HCT116 (cell line): ENCODE measurements at regions not wholly inside any gene's neighbourhood (a gene's known extent, or its start where the extent isn't known, plus 50 kb on each side); places are given as distances from the start of the nearest gene placed in this dataset.

Experiments
- ATAC-seq: fragments of 200-7000 bp; cut with Tn5 transposase; 2 replicates; pipeline ENCODE4 v1.9.1; 2020; ENCODE audit warnings: mild to moderate bottlenecking, moderate library complexity
- BruUV-seq: library from RNA; stranded (reverse); fragments of 400-500 nt; replicated peaks from 2 replicates; lab custom pipeline; 2021; lab: Mats Ljungman, UMichigan
- CTCF ChIA-PET: fragments of 300-600 bp; sonication (Branson Sonifier 250); formaldehyde crosslinking; loops from one replicate; lab custom pipeline; 2021; ENCODE audit warnings: antibody characterized with exemption; lab: Charles Lee
- POLR2A ChIA-PET: fragments of 300-600, 350-600 bp; sonication (Branson Sonifier 250); formaldehyde crosslinking; loops from one replicate; lab custom pipeline; 2021; ENCODE audit warnings: antibody characterized with exemption; lab: Charles Lee
- RAD21 ChIA-PET, 2 experiments: fragments of 300-600 bp; sonication (Branson Sonifier 250); formaldehyde crosslinking; loops; one replicate each; lab custom pipeline; 2023; ENCODE audit warnings: low total read pairs in 2 of 2; ENCODE audit not compliant: uncharacterized antibody in 2 of 2, unreplicated experiment in 2 of 2, low non-redundant PET in 1 of 2; lab: Charles Lee
- DNase-seq: peaks from one replicate; pipeline ENCODE4 v3.0.0-alpha.2; 2010; ENCODE audit warnings: low read depth, low spot score
- H2AFZ ChIP-seq: fragments of 200-600 bp; shearing (Covaris generic), sonication (generic); 2 replicates; pipeline ENCODE4 v1.6.1; 2017; ENCODE audit warnings: low read depth, mixed run types, mixed read lengths, antibody characterized with exemption, low read length; ENCODE audit not compliant: poor library complexity, severe bottlenecking
- H3K27ac ChIP-seq: 2 replicates; pipeline ENCODE4 v1.5.1; 2012; ENCODE audit warnings: low read depth, low read length
- H3K27me3 ChIP-seq: fragments of 200-600 bp; sonication (generic); 2 replicates; pipeline ENCODE4 v1.6.1; 2016; ENCODE audit warnings: mixed run types, low read length, mixed read lengths; ENCODE audit not compliant: insufficient read depth
- H3K36me3 ChIP-seq, 2 experiments: fragments of 200-500 bp in 1 of 2; fragments of 200-600 bp in 1 of 2; sonication (Bioruptor generic) in 1 of 2; sonication (generic) in 1 of 2; 2 replicates each; pipeline versions ENCODE4 v1.5.1 to v1.6.1; 2014 to 2016; ENCODE audit warnings: low read length in 2 of 2, inconsistent platforms in 1 of 2, mixed read lengths in 1 of 2, mixed run types in 1 of 2; ENCODE audit not compliant: insufficient read depth in 2 of 2, control insufficient read depth in 1 of 2
- H3K4me1 ChIP-seq, 2 experiments: fragments of 200-600 bp in 1 of 2; sonication (generic) in 1 of 2; 2 replicates each; pipeline versions ENCODE4 v1.5.1 to v1.6.1; 2012 to 2017; ENCODE audit warnings: low read length in 2 of 2, inconsistent platforms in 1 of 2, mild to moderate bottlenecking in 1 of 2, mixed read lengths in 1 of 2, mixed run types in 1 of 2, moderate library complexity in 1 of 2; ENCODE audit not compliant: insufficient read depth in 2 of 2, control insufficient read depth in 1 of 2
- H3K4me2 ChIP-seq: fragments of 200-600 bp; sonication (generic); 2 replicates; pipeline ENCODE4 v1.6.1; 2017; ENCODE audit warnings: mixed run types, low read length, mixed read lengths
- H3K4me3 ChIP-seq, 2 experiments: fragments of 200-600 bp in 1 of 2; sonication (generic) in 1 of 2; replicated peaks in 1 of 2; 2 replicates each; pipeline ENCODE4 v1.5.1; 2011 to 2016; ENCODE audit warnings: low read length in 2 of 2, control low read depth in 1 of 2, low read depth in 1 of 2, mild to moderate bottlenecking in 1 of 2, mixed read lengths in 1 of 2, mixed run types in 1 of 2
- H3K79me2 ChIP-seq: fragments of 200-600 bp; sonication (generic); 2 replicates; pipeline ENCODE4 v1.6.1; 2017; ENCODE audit warnings: mild to moderate bottlenecking, mixed run types, low read length, moderate library complexity, mixed read lengths; ENCODE audit not compliant: insufficient read depth
- H3K9ac ChIP-seq: fragments of 200-600 bp; sonication (generic); 2 replicates; pipeline ENCODE4 v1.6.1; 2016; ENCODE audit warnings: low read length, mixed read lengths
- H3K9me2 ChIP-seq: fragments of 200-600 bp; sonication (generic), shearing (Covaris generic); 2 replicates; pipeline ENCODE4 v1.6.1; 2017; ENCODE audit warnings: mixed run types, mild to moderate bottlenecking, moderate library complexity; ENCODE audit not compliant: insufficient read depth
- H3K9me3 ChIP-seq, 2 experiments: fragments of 200-500 bp in 1 of 2; fragments of 200-600 bp in 1 of 2; sonication (Bioruptor generic) in 1 of 2; sonication (generic) in 1 of 2; 2 replicates each; pipeline ENCODE4 v1.6.1; 2014 to 2017; ENCODE audit warnings: low read length in 2 of 2, mixed read lengths in 2 of 2, inconsistent platforms in 1 of 2, low read depth in 1 of 2, mild to moderate bottlenecking in 1 of 2, mixed run types in 1 of 2, moderate library complexity in 1 of 2; ENCODE audit not compliant: control insufficient read depth in 1 of 2, insufficient read depth in 1 of 2
- H4K20me1 ChIP-seq: fragments of 200-600 bp; sonication (generic), shearing (Covaris generic); 2 replicates; pipeline ENCODE4 v1.6.1; 2017; ENCODE audit warnings: mixed run types, mild to moderate bottlenecking, moderate library complexity; ENCODE audit not compliant: insufficient read depth
- ATF3 ChIP-seq: IDR thresholded peaks from 2 replicates; pipeline ENCODE4 v1.6.1; 2012
- CBX3 ChIP-seq: IDR thresholded peaks from 2 replicates; pipeline ENCODE4 v1.6.1; 2012; ENCODE audit warnings: low read depth
- CTCF ChIP-seq, 3 experiments: fragments of 200-600 bp in 1 of 3; sonication (generic) in 1 of 3; IDR thresholded peaks in 2 of 3; conservative IDR thresholded peaks in 1 of 3; 2 replicates each; pipeline ENCODE4 v1.5.1; 2012 to 2017; ENCODE audit warnings: low read depth in 2 of 3, low read length in 2 of 3, antibody characterized with exemption in 1 of 3, borderline replicate concordance in 1 of 3, control low read depth in 1 of 3, mild to moderate bottlenecking in 1 of 3, mixed read lengths in 1 of 3, mixed run types in 1 of 3, moderate library complexity in 1 of 3; ENCODE audit not compliant: insufficient read depth in 1 of 3
- ELF1 ChIP-seq: IDR thresholded peaks from 2 replicates; pipeline ENCODE4 v1.6.1; 2012; ENCODE audit warnings: low read depth, borderline replicate concordance
- EZH2phosphoT487 ChIP-seq: fragments of 200-600 bp; IDR thresholded peaks from 2 replicates; pipeline ENCODE4 v1.6.1; 2018; ENCODE audit warnings: antibody characterized with exemption, borderline replicate concordance
- MAX ChIP-seq: IDR thresholded peaks from 2 replicates; pipeline ENCODE4 v1.6.1; 2012
- RAD21 ChIP-seq: IDR thresholded peaks from 2 replicates; pipeline ENCODE4 v1.6.1; 2012; ENCODE audit warnings: low read depth, mild to moderate bottlenecking
- TCF7L2 ChIP-seq: IDR thresholded peaks from 2 replicates; pipeline ENCODE4 v1.7.0; 2011; ENCODE audit warnings: borderline replicate concordance, inconsistent platforms; ENCODE audit not compliant: insufficient read depth, insufficient read length; ENCODE audit errors: extremely low read depth
- YY1 ChIP-seq: IDR thresholded peaks from 2 replicates; pipeline ENCODE4 v1.6.1; 2011; ENCODE audit warnings: low read length, low read depth, moderate library complexity, mild to moderate bottlenecking; ENCODE audit not compliant: insufficient replicate concordance; ENCODE audit errors: extremely low read depth
- intact Hi-C: fragments of 100-400 bp; cut with micrococcal nuclease; formaldehyde crosslinking; loops from 2 replicates; pipeline ENCODE4 v1.10.0; 2022

GRCh38 chr15:95902606-95903005, 427.9 kb upstream of the NR2F2 start:
- ChIA-PET CTCF (no interaction called here), RAD21 (no interaction called here)

More at GRCh38 chr15:95902606-95903005, 427.9 kb upstream of the NR2F2 start:
- no TSS peak for BruUV-seq
- Histone ChIP-seq H4K20me1 (no peaks in the 10 kb centered on the region), H2AFZ (no peak overlapping the region), H3K4me1 (no peaks in the 10 kb centered on the region), H3K4me3 (no peak overlapping the region), H3K4me2 (no peak overlapping the region), H3K9me2 (no peaks in the 10 kb centered on the region), H3K9me3 (no peaks in the 10 kb centered on the region), H3K79me2 (no peaks in the 10 kb centered on the region), H3K27ac (no peak overlapping the region), H3K27me3 (no peaks in the 10 kb centered on the region), H3K36me3 (no peaks in the 10 kb centered on the region), H3K9ac (no peak overlapping the region)
- intact Hi-C loops: no loop called here
- no peak for TF ChIP-seq CBX3
- no peak for TF ChIP-seq RAD21
- TF ChIP-seq EZH2phosphoT487: no peak
- TF ChIP-seq TCF7L2: no peak
- no peak for TF ChIP-seq ELF1
- no peak for TF ChIP-seq YY1
- no peak for TF ChIP-seq ATF3
- TF ChIP-seq CTCF (IDR thresholded peaks at IDR 0.05 in 2 of 3, conservative IDR thresholded peaks at IDR 0.05 in 1 of 3; ENCODE audit: borderline replicate concordance in 1 of 3, insufficient read depth in 1 of 3, low read depth in 2 of 3, low read length in 2 of 3): no peak
- no peak for TF ChIP-seq MAX
- POLR2A ChIA-PET: no interaction called here
- no peak for DNase-seq
- ATAC-seq: no peak
